Neutrophil (primary cell): ENCODE measurements at regions not wholly inside any gene's neighbourhood (a gene's known extent, or its start where the extent isn't known, plus 50 kb on each side); places are given as distances from the start of the nearest gene placed in this dataset.
"Not testable (repeated sequence)": the region's sequence is repeated elsewhere in the genome, so short reads cannot be mapped to it uniquely, and the experiment has no call there.

Experiments used
- H3K27ac ChIP-seq: fragments of 200-600 bp; sonication (generic); 2 replicates; pipeline ENCODE4 v1.5.1; 2016; ENCODE audit warnings: mild to moderate bottlenecking, moderate library complexity
- H3K27me3 ChIP-seq: fragments of 200-600 bp; sonication (generic); 2 replicates; pipeline ENCODE4 v1.6.0; 2016; ENCODE audit warnings: mild to moderate bottlenecking
- H3K36me3 ChIP-seq: fragments of 200-600 bp; sonication (generic); 2 replicates; pipeline ENCODE4 v1.5.1; 2017
- H3K4me1 ChIP-seq, 2 experiments: fragments of 200-600 bp in 1 of 2; sonication (generic) in 1 of 2; 1 replicate in 1 of 2; 2 replicates in 1 of 2; pipeline versions ENCODE4 v1.5.1 to v1.6.1; 2013 to 2016; ENCODE audit warnings: low read depth in 1 of 2, low read length in 1 of 2, mild to moderate bottlenecking in 1 of 2, moderate library complexity in 1 of 2; ENCODE audit not compliant: control insufficient read depth in 1 of 2, insufficient read depth in 1 of 2
- H3K4me3 ChIP-seq, 2 experiments: fragments of 200-600 bp in 1 of 2; sonication (generic) in 1 of 2; 1 replicate in 1 of 2; 2 replicates in 1 of 2; pipeline ENCODE4 v1.5.1; 2013 to 2016; ENCODE audit warnings: low read depth in 1 of 2, low read length in 1 of 2, mild to moderate bottlenecking in 1 of 2, moderate library complexity in 1 of 2
- H3K9me3 ChIP-seq: fragments of 200-600 bp; sonication (generic); 2 replicates; pipeline ENCODE4 v1.5.1; 2016
- CTCF ChIP-seq: fragments of 200-600 bp; sonication (generic); IDR thresholded peaks from 2 replicates; pipeline ENCODE4 v1.5.1; 2016; ENCODE audit warnings: antibody characterized with exemption

GRCh38 chr11:70559516-70559915, 161.2 kb downstream of the CTTN start:
- TF ChIP-seq CTCF, result no peak
- no peaks in the 10 kb centered on the region for H3K36me3 ChIP-seq
- H3K9me3 ChIP-seq, result no peaks in the 10 kb centered on the region
- no peaks in the 10 kb centered on the region for H3K4me1 ChIP-seq
- H3K27me3 ChIP-seq, result no peaks in the 10 kb centered on the region
- no peak overlapping the region for H3K27ac ChIP-seq
- H3K4me3 ChIP-seq, result no peak overlapping the region

GRCh38 chr11:70560621-70561020, 162.3 kb downstream of the CTTN start:
- not testable (repeated sequence) for H3K4me3 ChIP-seq, H3K9me3 ChIP-seq, H3K4me1 ChIP-seq, H3K27ac ChIP-seq, H3K27me3 ChIP-seq, H3K36me3 ChIP-seq

GRCh38 chr11:70566768-70567530, 168.6 kb downstream of the CTTN start:
- Histone ChIP-seq H3K9me3 (no peaks in the 10 kb centered on the region), H3K4me3 (no peak overlapping the region), H3K27me3 (peaks cover 46% of the 10 kb centered on the region), H3K27ac (no peak overlapping the region), H3K36me3 (no peaks in the 10 kb centered on the region), H3K4me1 (no peaks in the 10 kb centered on the region)
- no peak for TF ChIP-seq CTCF

GRCh38 chr11:70567680-70568034, 169.3 kb downstream of the CTTN start:
- Histone ChIP-seq H3K4me3 (no peak overlapping the region), H3K4me1 (no peaks in the 10 kb centered on the region), H3K27me3 (peaks cover 46% of the 10 kb centered on the region), H3K9me3 (no peaks in the 10 kb centered on the region), H3K36me3 (no peaks in the 10 kb centered on the region), H3K27ac (no peak overlapping the region)
- TF ChIP-seq CTCF, result no peak

GRCh38 chr11:70568035-70568813, 169.9 kb downstream of the CTTN start:
- Histone ChIP-seq H3K4me1 (no peaks in the 10 kb centered on the region), H3K27me3 (peaks cover 46% of the 10 kb centered on the region), H3K27ac (no peak overlapping the region), H3K36me3 (no peaks in the 10 kb centered on the region), H3K4me3 (no peak overlapping the region), H3K9me3 (no peaks in the 10 kb centered on the region)
- TF ChIP-seq CTCF, result no peak
